ENCODE measurements at regions not wholly inside any gene's neighbourhood (a gene's known extent, or its start where the extent isn't known, plus 50 kb on each side); places are given as distances from the start of the nearest gene placed in this dataset.

DNA sequence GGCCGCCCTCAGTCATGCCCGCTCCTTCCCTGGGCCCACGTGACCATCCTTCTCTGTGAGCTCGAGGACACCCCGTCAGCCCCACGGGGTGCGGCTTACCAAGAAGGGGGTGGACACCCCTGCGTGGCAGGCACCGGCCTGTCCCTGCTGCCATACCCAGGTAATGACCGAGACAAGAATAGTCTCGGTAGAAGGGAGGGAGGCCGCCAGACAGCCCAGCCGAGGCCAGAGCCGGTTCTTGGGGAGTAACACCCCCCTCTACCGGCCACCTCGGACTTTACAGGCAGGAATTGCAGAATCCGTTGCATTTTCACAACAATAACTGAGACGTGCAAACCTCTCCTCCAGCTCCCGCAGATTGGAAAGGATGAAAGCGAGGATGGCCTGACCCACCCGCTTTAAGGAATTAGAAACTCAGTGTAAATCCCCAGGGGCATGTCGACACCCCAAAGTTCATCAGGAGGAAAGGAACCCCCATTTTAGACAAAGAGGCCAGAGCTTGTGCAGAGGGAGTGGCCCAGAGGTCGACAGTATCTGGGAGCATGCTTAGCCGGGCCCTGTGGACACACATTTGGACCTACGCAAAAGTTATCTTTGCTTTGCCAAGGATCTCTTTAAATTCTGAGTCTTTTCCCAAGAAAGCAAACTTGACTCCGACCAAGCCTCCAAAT is 60.1 kb upstream of the GLI2 start (continued):
- TF ChIP-seq, protein P1, sequence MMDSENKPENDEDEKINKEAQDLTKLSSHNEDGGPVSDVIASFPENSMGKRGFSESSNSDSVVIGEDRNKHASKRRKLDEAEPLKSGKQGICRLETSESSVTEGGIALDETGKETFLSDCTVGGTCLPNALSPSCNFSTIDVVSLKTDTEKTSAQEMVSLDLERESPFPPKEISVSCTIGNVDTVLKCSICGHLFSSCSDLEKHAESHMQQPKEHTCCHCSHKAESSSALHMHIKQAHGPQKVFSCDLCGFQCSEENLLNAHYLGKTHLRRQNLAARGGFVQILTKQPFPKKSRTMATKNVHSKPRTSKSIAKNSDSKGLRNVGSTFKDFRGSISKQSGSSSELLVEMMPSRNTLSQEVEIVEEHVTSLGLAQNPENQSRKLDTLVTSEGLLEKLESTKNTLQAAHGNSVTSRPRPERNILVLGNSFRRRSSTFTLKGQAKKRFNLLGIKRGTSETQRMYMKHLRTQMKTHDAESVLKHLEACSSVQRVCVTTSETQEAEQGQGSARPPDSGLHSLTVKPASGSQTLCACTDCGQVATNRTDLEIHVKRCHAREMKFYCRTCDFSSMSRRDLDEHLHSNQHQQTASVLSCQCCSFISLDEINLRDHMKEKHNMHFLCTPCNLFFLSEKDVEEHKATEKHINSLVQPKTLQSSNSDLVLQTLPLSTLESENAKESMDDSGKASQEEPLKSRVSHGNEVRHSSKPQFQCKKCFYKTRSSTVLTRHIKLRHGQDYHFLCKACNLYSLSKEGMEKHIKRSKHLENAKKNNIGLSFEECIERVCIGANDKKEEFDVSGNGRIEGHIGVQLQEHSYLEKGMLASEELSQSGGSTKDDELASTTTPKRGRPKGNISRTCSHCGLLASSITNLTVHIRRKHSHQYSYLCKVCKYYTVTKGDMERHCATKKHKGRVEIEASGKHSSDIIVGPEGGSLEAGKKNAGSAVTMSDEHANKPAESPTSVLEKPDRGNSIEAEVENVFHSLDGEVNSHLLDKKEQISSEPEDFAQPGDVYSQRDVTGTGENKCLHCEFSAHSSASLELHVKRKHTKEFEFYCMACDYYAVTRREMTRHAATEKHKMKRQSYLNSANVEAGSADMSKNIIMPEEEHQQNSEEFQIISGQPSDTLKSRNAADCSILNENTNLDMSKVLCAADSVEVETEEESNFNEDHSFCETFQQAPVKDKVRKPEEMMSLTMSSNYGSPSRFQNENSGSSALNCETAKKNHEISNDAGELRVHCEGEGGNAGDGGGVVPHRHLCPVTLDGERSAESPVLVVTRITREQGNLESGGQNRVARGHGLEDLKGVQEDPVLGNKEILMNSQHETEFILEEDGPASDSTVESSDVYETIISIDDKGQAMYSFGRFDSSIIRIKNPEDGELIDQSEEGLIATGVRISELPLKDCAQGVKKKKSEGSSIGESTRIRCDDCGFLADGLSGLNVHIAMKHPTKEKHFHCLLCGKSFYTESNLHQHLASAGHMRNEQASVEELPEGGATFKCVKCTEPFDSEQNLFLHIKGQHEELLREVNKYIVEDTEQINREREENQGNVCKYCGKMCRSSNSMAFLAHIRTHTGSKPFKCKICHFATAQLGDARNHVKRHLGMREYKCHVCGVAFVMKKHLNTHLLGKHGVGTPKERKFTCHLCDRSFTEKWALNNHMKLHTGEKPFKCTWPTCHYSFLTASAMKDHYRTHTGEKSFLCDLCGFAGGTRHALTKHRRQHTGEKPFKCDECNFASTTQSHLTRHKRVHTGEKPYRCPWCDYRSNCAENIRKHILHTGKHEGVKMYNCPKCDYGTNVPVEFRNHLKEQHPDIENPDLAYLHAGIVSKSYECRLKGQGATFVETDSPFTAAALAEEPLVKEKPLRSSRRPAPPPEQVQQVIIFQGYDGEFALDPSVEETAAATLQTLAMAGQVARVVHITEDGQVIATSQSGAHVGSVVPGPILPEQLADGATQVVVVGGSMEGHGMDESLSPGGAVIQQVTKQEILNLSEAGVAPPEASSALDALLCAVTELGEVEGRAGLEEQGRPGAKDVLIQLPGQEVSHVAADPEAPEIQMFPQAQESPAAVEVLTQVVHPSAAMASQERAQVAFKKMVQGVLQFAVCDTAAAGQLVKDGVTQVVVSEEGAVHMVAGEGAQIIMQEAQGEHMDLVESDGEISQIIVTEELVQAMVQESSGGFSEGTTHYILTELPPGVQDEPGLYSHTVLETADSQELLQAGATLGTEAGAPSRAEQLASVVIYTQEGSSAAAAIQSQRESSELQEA (CRISPR knock-in tag; IDR thresholded peaks at IDR 0.05; ENCODE audit: not compliant biosample characterization), result peak; percentile 35
- TF ChIP-seq, protein P2, sequence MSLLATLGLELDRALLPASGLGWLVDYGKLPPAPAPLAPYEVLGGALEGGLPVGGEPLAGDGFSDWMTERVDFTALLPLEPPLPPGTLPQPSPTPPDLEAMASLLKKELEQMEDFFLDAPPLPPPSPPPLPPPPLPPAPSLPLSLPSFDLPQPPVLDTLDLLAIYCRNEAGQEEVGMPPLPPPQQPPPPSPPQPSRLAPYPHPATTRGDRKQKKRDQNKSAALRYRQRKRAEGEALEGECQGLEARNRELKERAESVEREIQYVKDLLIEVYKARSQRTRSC (CRISPR knock-in tag; IDR thresholded peaks at IDR 0.05; ENCODE audit: low read depth), result no peak
- TF ChIP-seq ZNF780A (CRISPR knock-in tag; IDR thresholded peaks at IDR 0.05) (no peak), ZNF891 (CRISPR knock-in tag; IDR thresholded peaks at IDR 0.05) (no peak), JARID2 (CRISPR knock-in tag; IDR thresholded peaks at IDR 0.05; ENCODE audit: insufficient replicate concordance) (peak; percentile 83), TEAD3 (CRISPR knock-in tag; optimal IDR thresholded peaks at IDR 0.05; ENCODE audit: borderline replicate concordance) (peak; percentile 5), ZNF138 (CRISPR knock-in tag; IDR thresholded peaks at IDR 0.05; ENCODE audit: low read depth) (no peak), SRY (CRISPR knock-in tag; IDR thresholded peaks at IDR 0.05) (no peak), ZNF777 (CRISPR knock-in tag; IDR thresholded peaks at IDR 0.05) (no peak), SATB2 (CRISPR knock-in tag; IDR thresholded peaks at IDR 0.05) (no peak), RFX5 (IDR thresholded peaks at IDR 0.05; ENCODE audit: low read depth, low read length) (no peak), ZNF788 (CRISPR knock-in tag; IDR thresholded peaks at IDR 0.05; ENCODE audit: borderline replicate concordance) (peak; percentile 40)
- TF ChIP-seq, protein P3, sequence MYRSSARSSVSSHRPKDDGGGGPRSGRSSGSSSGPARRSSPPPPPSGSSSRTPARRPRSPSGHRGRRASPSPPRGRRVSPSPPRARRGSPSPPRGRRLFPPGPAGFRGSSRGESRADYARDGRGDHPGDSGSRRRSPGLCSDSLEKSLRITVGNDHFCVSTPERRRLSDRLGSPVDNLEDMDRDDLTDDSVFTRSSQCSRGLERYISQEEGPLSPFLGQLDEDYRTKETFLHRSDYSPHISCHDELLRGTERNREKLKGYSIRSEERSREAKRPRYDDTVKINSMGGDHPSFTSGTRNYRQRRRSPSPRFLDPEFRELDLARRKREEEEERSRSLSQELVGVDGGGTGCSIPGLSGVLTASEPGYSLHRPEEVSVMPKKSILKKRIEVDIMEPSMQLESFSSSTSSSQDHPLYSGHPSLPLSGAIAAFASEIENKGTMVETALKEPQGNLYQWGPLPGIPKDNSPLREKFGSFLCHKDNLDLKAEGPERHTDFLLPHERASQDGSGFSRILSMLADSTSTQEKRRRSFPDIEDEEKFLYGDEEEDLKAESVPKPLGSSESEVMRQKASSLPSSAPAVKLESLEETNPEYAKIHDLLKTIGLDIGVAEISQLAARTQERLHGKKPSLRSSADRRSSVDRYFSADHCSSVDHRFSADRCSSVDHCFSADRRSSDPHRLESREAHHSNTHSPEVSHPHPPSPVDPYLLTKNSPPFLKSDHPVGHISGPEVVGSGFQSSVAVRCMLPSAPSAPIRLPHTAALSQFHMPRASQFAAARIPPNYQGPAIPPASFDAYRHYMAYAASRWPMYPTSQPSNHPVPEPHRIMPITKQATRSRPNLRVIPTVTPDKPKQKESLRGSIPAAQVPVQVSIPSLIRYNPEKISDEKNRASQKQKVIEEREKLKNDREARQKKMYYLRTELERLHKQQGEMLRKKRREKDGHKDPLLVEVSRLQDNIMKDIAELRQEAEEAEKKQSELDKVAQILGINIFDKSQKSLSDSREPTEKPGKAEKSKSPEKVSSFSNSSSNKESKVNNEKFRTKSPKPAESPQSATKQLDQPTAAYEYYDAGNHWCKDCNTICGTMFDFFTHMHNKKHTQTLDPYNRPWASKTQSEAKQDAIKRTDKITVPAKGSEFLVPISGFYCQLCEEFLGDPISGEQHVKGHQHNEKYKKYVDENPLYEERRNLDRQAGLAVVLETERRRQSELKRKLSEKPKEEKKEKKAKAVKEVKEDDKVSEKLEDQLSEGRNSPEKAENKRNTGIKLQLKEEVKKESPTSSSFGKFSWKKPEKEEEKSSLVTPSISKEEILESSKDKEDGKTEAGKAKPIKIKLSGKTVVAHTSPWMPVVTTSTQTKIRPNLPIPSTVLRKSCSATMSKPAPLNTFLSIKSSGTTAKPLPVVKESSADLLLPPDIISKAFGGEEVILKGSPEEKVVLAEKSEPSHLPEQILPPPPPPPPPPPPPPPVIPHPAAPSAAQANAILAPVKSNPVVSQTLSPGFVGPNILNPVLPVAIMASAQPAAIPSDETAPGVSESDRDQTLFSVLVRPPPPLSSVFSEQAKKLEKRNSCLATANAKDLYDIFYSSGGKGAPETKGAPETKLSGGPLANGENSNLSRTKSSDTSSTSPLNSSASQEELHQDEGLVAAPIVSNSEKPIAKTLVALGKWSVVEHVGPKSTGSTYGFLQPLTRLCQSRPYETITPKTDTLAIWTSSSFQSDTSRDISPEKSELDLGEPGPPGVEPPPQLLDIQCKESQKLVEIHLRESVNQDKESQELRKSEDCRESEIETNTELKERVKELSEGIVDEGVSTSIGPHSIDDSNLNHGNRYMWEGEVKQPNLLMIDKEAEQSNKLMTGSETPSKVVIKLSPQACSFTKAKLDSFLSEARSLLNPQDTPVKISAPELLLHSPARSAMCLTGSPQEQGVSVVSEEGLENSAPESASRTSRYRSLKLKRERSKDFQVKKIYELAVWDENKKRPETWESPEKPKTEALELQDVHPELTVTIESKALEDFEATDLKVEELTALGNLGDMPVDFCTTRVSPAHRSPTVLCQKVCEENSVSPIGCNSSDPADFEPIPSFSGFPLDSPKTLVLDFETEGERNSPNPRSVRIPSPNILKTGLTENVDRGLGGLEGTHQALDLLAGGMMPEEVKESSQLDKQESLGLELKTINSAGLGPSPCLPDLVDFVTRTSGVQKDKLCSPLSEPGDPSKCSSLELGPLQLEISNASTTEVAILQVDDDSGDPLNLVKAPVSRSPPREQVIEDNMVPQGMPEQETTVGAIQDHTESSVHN (CRISPR knock-in tag; IDR thresholded peaks at IDR 0.05), result 0 out of 2 replicates have a peak, but pooled peaks have one; percentile 18
